Kasumi-1 (cell line): ENCODE measurements at regions not wholly inside any gene's neighbourhood (a gene's known extent, or its start where the extent isn't known, plus 50 kb on each side); places are given as distances from the start of the nearest gene placed in this dataset.
"Not testable (repeated sequence)": the region's sequence is repeated elsewhere in the genome, so short reads cannot be mapped to it uniquely, and the experiment has no call there.

Source experiments
- DNase-seq, 2 experiments: peaks; one replicate each; lab custom pipeline; 2025; lab: John Stamatoyannopoulos, UW

- DNase-seq: no peak
Observed at GRCh38 chr4:110424144-110424543, 51.8 kb upstream of the ENPEP start.

GRCh38 chr4:110418641-110419040 is 57.3 kb upstream of the ENPEP start:
- DNase-seq: no peak

DNA sequence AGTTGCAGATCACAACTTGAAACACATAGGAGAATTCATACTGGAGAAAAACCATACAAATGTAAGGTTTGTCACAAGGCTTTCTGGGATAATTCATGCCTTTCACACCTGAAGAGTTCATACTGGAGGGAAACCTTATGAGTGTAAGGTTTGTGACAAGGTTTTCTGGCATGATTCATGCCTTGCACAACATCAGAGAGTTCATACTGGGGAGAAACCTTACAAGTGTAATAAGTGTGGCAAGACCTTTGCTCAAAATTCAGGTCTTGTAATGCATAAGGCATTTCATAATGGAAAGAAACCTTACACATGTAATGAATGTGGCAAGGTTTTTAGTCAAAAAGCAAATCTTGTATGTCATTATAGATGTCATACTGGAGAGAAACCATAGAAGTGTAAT is 58.8 kb upstream of the ENPEP start:
- no peak for DNase-seq

GRCh38 chr4:110415478-110415877 is 60.5 kb upstream of the ENPEP start:
- no peak for DNase-seq

- no peak for DNase-seq
Observed at GRCh38 chr4:110415041-110415440, 60.9 kb upstream of the ENPEP start.

- DNase-seq: no peak
Observed at GRCh38 chr4:110414561-110414920, 61.4 kb upstream of the ENPEP start.

GRCh38 chr4:110413807-110414560 is 62.0 kb upstream of the ENPEP start:
- DNase-seq: not testable (repeated sequence)

DNA sequence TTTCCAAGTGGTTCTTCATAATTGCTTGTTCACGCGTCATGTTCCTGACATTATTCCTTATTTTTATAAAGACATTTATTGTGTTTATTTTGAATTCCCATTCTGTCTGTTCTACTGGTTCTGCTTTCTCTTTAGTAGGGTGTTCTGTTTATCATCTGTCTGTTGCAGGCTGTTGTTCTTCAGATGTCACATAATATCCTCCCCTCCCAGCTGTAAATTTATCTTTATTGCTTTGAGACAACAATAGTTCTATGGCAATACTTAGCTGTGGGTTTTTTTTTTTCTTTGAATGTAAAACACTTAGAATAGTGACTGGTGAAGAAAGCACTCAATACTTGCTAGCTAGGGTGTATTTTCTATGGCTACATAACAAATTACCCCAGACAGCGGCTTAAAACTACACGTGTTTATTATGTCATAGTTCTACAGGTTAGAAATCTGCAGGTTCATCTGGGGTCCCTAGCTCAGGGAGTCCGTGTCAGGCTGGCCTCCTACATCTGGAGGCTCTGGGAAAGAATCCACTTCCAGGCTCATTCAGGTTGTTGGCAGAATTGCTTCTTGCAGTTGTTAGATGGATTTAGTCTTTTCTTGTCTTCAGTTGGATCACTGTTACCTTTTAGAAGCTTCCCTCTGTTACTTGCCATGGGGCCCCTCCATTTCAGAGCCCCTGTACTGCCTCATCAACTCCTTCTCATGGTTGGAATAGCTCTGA is 63.4 kb upstream of the ENPEP start:
- no peak for DNase-seq

- no peak for DNase-seq
Observed at GRCh38 chr4:110411574-110412011, 64.4 kb upstream of the ENPEP start.

DNA sequence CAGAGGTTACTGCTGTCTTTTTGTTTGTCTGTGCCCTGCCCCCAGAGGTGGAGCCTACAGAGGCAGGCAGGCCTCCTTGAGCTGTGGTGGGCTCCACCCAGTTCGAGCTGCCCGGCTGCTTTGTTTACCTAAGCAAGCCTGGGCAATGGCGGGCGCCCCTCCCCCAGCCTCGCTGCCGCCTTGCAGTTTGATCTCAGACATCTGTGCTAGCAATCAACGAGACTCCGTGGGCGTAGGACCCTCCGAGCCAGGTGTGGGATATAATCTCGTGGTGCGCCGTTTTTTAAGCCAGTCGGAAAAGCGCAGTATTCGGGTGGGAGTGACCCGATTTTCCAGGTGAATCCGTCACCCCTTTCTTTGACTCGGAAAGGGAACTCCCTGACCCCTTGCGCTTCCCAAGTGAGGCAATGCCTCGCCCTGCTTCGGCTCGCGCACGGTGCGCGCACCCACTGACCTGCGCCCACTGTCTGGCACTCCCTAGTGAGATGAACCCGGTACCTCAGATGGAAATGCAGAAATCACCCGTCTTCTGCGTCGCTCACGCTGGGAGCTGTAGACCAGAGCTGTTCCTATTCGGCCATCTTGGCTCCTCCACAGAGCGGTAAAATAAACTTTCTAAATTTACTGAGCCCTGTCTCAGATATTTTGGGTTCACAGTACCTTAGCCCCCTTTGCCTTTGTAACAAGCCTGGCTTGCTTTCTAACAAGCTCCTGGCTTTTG is 64.9 kb upstream of the ENPEP start:
- DNase-seq: not testable (repeated sequence)

DNA sequence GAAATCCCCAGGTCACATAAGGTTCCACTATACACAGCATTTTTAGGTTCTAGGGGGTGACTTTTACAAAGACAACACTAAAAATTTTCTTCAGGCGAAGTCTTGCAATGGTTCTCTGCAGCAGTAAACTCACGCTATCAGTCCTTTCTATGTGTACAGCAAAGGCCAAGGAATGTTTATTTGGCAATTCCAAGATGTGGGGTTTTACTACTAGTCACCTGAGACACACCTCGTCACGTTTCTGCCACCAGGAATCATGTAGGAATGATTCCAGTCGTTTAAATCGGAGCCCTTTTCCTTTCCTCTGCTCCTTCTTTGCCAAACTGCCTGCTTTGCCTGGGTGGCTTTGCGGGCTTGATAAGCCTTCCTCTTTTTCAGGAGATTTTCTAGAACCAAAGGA is 75.9 kb upstream of the ENPEP start:
- DNase-seq: no peak

DNA sequence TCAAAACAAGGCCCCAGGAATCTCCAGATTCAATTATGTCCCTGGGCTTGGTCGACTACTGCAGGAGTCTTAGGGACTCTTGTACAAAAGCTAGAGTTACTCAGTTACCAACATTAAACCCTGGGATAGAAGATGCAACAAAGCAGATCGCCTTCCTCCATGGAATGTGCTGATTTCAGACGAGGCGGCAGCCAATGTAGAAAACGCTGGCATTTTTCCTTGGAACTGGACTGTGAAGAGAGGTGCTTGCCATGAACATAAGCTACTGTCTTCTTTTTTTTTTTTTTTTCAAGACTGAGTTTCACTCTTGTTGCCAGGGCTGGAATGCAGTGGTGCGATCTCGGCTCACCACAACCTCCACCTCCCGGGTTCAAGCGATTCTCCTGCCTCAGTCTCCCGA is 76.9 kb upstream of the ENPEP start:
- not testable (repeated sequence) for DNase-seq

DNA sequence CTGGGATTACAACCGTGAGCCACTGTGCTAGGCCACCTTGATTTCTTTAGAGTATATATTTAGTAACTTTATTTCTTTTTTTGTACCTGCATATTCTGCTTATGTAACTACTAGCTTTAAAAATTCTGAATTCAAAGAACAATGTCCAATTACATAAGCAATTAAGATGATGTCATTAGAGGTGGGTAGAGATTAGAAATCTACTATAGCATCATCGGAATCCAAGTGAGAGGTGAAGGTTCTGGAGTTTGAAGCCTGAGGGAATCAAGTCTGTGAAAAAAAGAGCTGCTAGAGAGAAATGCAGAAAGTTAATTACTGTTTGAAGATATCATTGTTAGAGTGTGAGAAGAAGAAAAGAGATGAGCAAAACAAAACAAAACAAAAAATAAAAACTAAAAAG is 79.0 kb upstream of the ENPEP start:
- DNase-seq: no peak

DNA sequence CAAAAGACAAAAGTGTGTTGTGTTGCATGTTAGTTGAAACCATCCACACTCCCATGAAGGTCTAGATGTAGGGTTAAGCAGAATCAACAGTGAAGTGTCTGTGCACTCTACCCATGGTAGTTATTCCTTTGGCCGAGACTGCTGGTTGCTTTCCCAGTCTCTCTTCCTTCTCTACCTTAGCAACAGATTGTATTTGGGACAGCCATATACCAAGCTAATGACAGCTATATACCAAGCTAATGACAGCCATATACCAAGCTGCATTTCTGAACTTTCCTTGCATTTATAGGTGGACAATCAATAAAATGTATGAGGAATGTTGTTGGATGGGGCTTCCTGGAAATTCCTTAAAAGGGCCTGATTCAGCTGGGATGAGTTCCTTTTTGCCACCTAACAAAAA is 80.5 kb upstream of the ENPEP start:
- no peak for DNase-seq

DNA sequence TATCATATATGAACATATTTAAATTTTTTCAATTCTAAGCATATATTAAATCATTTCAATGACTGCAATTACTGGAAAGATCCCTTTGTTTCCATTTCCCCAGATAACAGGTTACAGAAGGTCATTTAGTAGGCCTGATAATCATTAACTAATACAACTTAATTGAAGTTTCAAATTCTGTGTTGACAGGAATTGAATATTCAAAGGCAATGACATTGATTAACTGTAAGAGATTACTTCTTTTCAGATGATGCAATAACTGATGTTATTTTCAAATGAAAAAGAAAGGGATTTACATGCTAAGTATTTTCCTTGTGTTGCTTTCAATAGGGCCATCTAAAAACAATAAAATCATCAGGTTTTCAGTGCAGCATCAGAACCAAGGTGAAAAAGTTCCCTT is 81.1 kb upstream of the ENPEP start:
- no peak for DNase-seq

DNA sequence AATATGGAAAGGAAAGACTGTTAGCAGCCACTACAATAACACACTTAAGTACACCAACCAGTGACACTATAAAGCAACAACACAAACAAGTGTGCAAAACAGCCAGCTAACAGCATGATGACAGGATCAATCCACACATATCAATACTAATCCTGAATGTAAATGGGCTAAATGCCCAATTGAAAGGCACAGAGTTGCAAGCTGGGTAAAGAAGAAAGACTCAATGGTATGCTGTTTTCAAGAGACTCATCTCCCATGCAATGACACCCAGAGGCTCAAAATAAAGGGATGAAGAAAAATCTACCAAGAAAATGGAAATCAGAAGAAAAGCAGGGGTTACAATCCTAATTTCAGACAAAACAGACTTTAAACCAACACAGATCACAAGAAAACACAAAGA is 94.2 kb upstream of the ENPEP start:
- no peak for DNase-seq

DNA sequence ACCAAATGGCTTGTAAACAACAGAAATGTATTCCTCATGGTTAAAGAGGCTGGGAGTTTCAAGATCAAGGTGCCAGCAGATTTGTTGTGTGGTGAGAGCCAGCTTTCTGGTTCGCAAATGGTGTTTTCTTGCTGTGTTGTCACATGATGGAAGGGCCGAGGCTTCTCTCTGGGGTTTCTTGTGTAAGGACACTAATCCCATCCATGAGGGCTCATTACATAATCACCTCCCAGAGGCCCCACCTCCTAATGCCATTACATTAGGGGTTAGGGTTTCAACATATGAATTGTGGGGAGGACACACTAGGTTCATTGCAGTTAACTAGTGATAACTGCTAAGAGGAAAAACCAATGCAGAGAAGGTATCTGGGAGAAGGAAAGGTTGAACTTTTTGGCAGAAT is 103.5 kb upstream of the ENPEP start:
- DNase-seq: no peak

- DNase-seq: no peak
Observed at GRCh38 chr4:110371016-110371770, 104.8 kb upstream of the ENPEP start.

- DNase-seq: no peak
Observed at GRCh38 chr4:110368409-110368808, 107.5 kb upstream of the ENPEP start.

- DNase-seq: no peak
Observed at GRCh38 chr4:110367156-110367555, 108.8 kb upstream of the ENPEP start.

- DNase-seq: no peak
Observed at GRCh38 chr4:110365761-110366160, 110.2 kb upstream of the ENPEP start.

GRCh38 chr4:110364911-110365520 is 110.9 kb upstream of the ENPEP start:
- DNase-seq: no peak
